GM12892 (cell line): ENCODE measurements at regions not wholly inside any gene's neighbourhood (a gene's known extent, or its start where the extent isn't known, plus 50 kb on each side); places are given as distances from the start of the nearest gene placed in this dataset.
"Not testable (repeated sequence)": the region's sequence is repeated elsewhere in the genome, so short reads cannot be mapped to it uniquely, and the experiment has no call there.

Source experiments
- POLR2A ChIP-seq: IDR thresholded peaks from 2 replicates; pipeline ENCODE4 v1.6.1; 2011; ENCODE audit warnings: low read depth, low read length, control low read depth
- POLR2AphosphoS5 ChIP-seq: IDR thresholded peaks from 2 replicates; pipeline ENCODE4 v1.6.1; 2011; ENCODE audit warnings: low read depth, low read length, control low read depth
- TAF1 ChIP-seq: IDR thresholded peaks from 2 replicates; pipeline ENCODE4 v1.6.1; 2011; ENCODE audit warnings: low read depth, mild to moderate bottlenecking, control low read depth, low read length, borderline replicate concordance

DNA sequence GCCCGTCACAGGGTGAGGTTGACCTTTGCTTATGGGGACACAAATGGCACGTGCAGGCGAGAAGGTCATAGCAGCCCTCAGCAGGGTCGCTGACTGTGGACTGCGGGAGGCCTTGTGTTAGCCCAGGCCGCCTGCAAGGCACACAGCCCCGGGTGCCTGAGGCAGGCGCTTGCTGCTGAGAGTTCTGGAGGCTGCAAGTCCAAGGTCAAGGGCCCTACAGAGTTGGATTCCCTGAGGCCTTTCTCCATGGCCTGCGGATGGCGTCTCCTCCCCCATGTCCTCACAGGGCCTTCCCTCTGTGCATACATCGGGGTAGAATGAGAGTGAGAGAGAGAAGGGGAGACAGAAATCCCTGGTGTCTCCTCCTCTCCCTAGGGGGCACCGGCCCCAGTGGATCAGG is 202.3 kb downstream of the BANP start:
- TF ChIP-seq POLR2A, POLR2AphosphoS5, TAF1: not testable (repeated sequence)
